ENCODE measurements at regions not wholly inside any gene's neighbourhood (a gene's known extent, or its start where the extent isn't known, plus 50 kb on each side); places are given as distances from the start of the nearest gene placed in this dataset.

DNA sequence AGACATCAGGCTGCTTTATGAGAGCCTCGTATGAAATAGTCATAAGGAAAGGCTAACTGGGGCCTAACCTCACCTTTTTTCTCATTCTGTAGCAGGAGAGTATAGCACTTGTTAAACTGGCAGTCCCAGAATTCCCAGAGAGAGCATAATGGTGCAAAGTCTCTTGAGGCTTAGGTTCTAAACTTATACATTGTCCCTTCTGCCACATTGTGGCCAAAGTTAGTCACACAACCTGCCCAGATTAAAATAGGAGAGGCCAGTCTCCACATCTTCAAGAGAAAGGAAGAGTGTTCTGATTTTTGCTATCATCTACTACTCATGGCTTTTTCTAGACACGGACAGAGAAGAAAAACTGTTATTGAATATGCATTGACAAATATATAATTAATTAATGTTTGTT lies 1588.9 kb upstream of the PCDH7 start:
- Histone ChIP-seq H3K4me3 (no peak overlapping the region), H3K27ac (no peak overlapping the region), H3K4me1 (no peaks in the 10 kb centered on the region), H3K36me3 (no peaks in the 10 kb centered on the region), H3K9me3 (no peaks in the 10 kb centered on the region), H3K27me3 (no peaks in the 10 kb centered on the region)
- intact Hi-C loops (cut with DNase I; ENCODE audit: low total_unique reads), result no loop called here
- TF ChIP-seq CTCF (IDR thresholded peaks at IDR 0.05) (no peak), POLR2AphosphoS5 (IDR thresholded peaks at IDR 0.05) (no peak), POLR2A (IDR thresholded peaks at IDR 0.05) (no peak)
- DNase-seq (ENCODE audit: low spot score in 2 of 2), result no peak

DNA sequence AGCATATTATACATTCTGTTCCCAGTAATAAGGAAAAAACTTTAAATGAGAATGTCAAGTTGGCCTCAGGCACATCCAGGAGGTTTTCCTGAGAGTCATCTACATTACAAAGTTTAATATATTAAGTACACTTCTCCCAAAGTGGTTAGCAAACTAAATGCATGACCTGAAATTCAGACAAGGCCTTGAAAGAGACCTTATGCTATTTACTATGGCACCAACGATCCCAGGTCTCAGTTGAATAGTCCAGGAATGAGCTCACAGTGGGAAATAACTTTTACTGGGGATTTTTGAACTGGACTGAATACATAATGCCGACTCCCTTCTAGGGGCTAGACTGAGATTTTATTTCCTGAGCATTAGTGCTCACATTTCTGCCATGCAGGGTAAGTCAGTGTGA lies 1577.5 kb upstream of the PCDH7 start:
- Histone ChIP-seq H3K27ac (no peak overlapping the region), H3K36me3 (no peaks in the 10 kb centered on the region), H3K4me3 (no peak overlapping the region), H3K27me3 (no peaks in the 10 kb centered on the region), H3K9me3 (no peaks in the 10 kb centered on the region), H3K4me1 (no peaks in the 10 kb centered on the region)
- intact Hi-C loops (cut with DNase I; ENCODE audit: low total_unique reads), result no loop called here
- DNase-seq (ENCODE audit: low spot score in 2 of 2), result no peak
- no peak for TF ChIP-seq POLR2AphosphoS5 (IDR thresholded peaks at IDR 0.05)
- TF ChIP-seq POLR2A (IDR thresholded peaks at IDR 0.05), result no peak
- no peak for TF ChIP-seq CTCF (IDR thresholded peaks at IDR 0.05)

DNA sequence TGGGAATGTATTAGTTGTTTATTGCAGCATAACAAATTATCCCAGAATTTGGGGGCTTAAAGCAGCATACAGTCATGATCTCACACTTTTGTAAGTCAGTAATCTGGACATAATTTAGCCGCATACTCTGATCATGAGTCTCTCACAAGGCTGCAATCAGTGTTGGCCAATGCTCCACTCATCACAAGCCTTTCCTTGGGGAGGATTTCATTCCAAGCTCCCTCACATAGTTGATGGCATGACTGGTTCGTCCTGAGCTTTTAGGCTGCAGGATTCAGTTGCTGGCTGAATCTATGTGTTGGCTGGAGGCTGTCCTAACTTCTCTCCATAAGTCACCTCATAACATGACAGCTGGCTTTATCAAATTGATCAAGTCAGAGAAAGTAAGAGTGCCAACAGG lies 1568.6 kb upstream of the PCDH7 start:
- no peak for DNase-seq (ENCODE audit: low spot score in 2 of 2)
- H3K4me1 ChIP-seq, result no peaks in the 10 kb centered on the region
- H3K27me3 ChIP-seq, result no peaks in the 10 kb centered on the region
- intact Hi-C loops (cut with DNase I; ENCODE audit: low total_unique reads), result no loop called here
- no peak overlapping the region for H3K4me3 ChIP-seq
- TF ChIP-seq POLR2A (IDR thresholded peaks at IDR 0.05) (no peak), CTCF (IDR thresholded peaks at IDR 0.05) (no peak), POLR2AphosphoS5 (IDR thresholded peaks at IDR 0.05) (no peak)
- no peak overlapping the region for H3K27ac ChIP-seq
- H3K36me3 ChIP-seq, result no peaks in the 10 kb centered on the region
- no peaks in the 10 kb centered on the region for H3K9me3 ChIP-seq

GRCh38 chr4:29153642-29154041 lies 1566.5 kb upstream of the PCDH7 start:
- Histone ChIP-seq H3K4me3 (no peak overlapping the region), H3K36me3 (no peaks in the 10 kb centered on the region), H3K27me3 (no peaks in the 10 kb centered on the region), H3K4me1 (no peaks in the 10 kb centered on the region), H3K27ac (no peak overlapping the region), H3K9me3 (no peaks in the 10 kb centered on the region)
- intact Hi-C loops (cut with DNase I; ENCODE audit: low total_unique reads), result no loop called here
- DNase-seq (ENCODE audit: low spot score in 2 of 2), result no peak
- no peak for TF ChIP-seq CTCF (IDR thresholded peaks at IDR 0.05)
- no peak for TF ChIP-seq POLR2AphosphoS5 (IDR thresholded peaks at IDR 0.05)
- TF ChIP-seq POLR2A (IDR thresholded peaks at IDR 0.05), result no peak

DNA sequence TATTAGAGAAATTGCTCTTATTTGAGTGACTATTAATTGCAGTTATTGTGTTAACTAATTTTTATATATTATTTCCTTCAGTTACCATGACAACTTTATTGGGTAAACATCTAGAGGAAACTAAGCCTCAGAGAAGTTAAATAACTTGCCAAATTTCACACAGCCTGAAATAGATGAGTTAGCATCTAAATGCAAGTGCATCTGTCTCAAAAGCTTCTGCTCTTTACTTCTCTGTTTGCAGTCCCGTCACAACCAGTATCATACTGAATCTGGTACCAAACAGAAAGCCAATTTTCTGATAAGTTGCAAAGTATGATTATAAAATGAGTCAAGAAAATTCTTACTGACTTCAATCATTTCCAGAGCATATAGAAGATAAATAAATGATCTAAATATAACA lies 1544.9 kb upstream of the PCDH7 start:
- TF ChIP-seq POLR2AphosphoS5 (IDR thresholded peaks at IDR 0.05) (no peak), POLR2A (IDR thresholded peaks at IDR 0.05) (no peak), CTCF (IDR thresholded peaks at IDR 0.05) (no peak)
- Histone ChIP-seq H3K36me3 (no peaks in the 10 kb centered on the region), H3K27ac (no peak overlapping the region), H3K9me3 (no peaks in the 10 kb centered on the region), H3K4me3 (no peak overlapping the region), H3K27me3 (no peaks in the 10 kb centered on the region), H3K4me1 (no peaks in the 10 kb centered on the region)
- intact Hi-C loops (cut with DNase I; ENCODE audit: low total_unique reads), result no loop called here
- no peak for DNase-seq (ENCODE audit: low spot score in 2 of 2)
